ENCODE measurements at regions not wholly inside any gene's neighbourhood (a gene's known extent, or its start where the extent isn't known, plus 50 kb on each side); places are given as distances from the start of the nearest gene placed in this dataset.

GRCh38 chr20:11692567-11692966 lies 225.1 kb upstream of the BTBD3 start:
- Histone ChIP-seq H3K27me3 (ENCODE audit: control insufficient read depth, insufficient read depth, low read length) (no peaks in the 10 kb centered on the region), H3K4me3 (ENCODE audit: low read depth, low read length) (no peak overlapping the region), H3K36me3 (ENCODE audit: control insufficient read depth, insufficient read depth, low read length) (no peaks in the 10 kb centered on the region)
- DNase-seq (ENCODE audit: low read depth), result no peak
- no peak for TF ChIP-seq CTCF (IDR thresholded peaks at IDR 0.05; ENCODE audit: insufficient read depth, low read length, poor library complexity, severe bottlenecking)

GRCh38 chr20:11694467-11694866 lies 223.2 kb upstream of the BTBD3 start:
- no peaks in the 10 kb centered on the region for H3K27me3 ChIP-seq (ENCODE audit: control insufficient read depth, insufficient read depth, low read length)
- no peaks in the 10 kb centered on the region for H3K36me3 ChIP-seq (ENCODE audit: control insufficient read depth, insufficient read depth, low read length)
- no peak overlapping the region for H3K4me3 ChIP-seq (ENCODE audit: low read depth, low read length)
- TF ChIP-seq CTCF (IDR thresholded peaks at IDR 0.05; ENCODE audit: insufficient read depth, low read length, poor library complexity, severe bottlenecking), result no peak
- no peak for DNase-seq (ENCODE audit: low read depth)

GRCh38 chr20:11697055-11697454 lies 220.6 kb upstream of the BTBD3 start:
- Histone ChIP-seq H3K4me3 (ENCODE audit: low read depth, low read length) (no peak overlapping the region), H3K27me3 (ENCODE audit: control insufficient read depth, insufficient read depth, low read length) (no peaks in the 10 kb centered on the region), H3K36me3 (ENCODE audit: control insufficient read depth, insufficient read depth, low read length) (no peaks in the 10 kb centered on the region)
- TF ChIP-seq CTCF (IDR thresholded peaks at IDR 0.05; ENCODE audit: insufficient read depth, low read length, poor library complexity, severe bottlenecking), result no peak
- DNase-seq (ENCODE audit: low read depth), result no peak

- DNase-seq (ENCODE audit: low read depth), result no peak
- no peak for TF ChIP-seq CTCF (IDR thresholded peaks at IDR 0.05; ENCODE audit: insufficient read depth, low read length, poor library complexity, severe bottlenecking)
- no peak overlapping the region for H3K4me3 ChIP-seq (ENCODE audit: low read depth, low read length)
- H3K36me3 ChIP-seq (ENCODE audit: control insufficient read depth, insufficient read depth, low read length), result no peaks in the 10 kb centered on the region
- no peaks in the 10 kb centered on the region for H3K27me3 ChIP-seq (ENCODE audit: control insufficient read depth, insufficient read depth, low read length)
These were observed 220.0 kb upstream of the BTBD3 start for GRCh38 chr20:11697646-11698045.

GRCh38 chr20:11698124-11698523 lies 219.6 kb upstream of the BTBD3 start:
- H3K36me3 ChIP-seq (ENCODE audit: control insufficient read depth, insufficient read depth, low read length), result no peaks in the 10 kb centered on the region
- no peak for TF ChIP-seq CTCF (IDR thresholded peaks at IDR 0.05; ENCODE audit: insufficient read depth, low read length, poor library complexity, severe bottlenecking)
- no peak for DNase-seq (ENCODE audit: low read depth)
- no peak overlapping the region for H3K4me3 ChIP-seq (ENCODE audit: low read depth, low read length)
- H3K27me3 ChIP-seq (ENCODE audit: control insufficient read depth, insufficient read depth, low read length), result no peaks in the 10 kb centered on the region

- TF ChIP-seq CTCF (IDR thresholded peaks at IDR 0.05; ENCODE audit: insufficient read depth, low read length, poor library complexity, severe bottlenecking), result no peak
- Histone ChIP-seq H3K27me3 (ENCODE audit: control insufficient read depth, insufficient read depth, low read length) (no peaks in the 10 kb centered on the region), H3K36me3 (ENCODE audit: control insufficient read depth, insufficient read depth, low read length) (no peaks in the 10 kb centered on the region), H3K4me3 (ENCODE audit: low read depth, low read length) (no peak overlapping the region)
- DNase-seq (ENCODE audit: low read depth), result no peak
These were observed 216.9 kb upstream of the BTBD3 start for GRCh38 chr20:11700831-11701230.
